AG09309 (cell line): ENCODE measurements at regions not wholly inside any gene's neighbourhood (a gene's known extent, or its start where the extent isn't known, plus 50 kb on each side); places are given as distances from the start of the nearest gene placed in this dataset.
"Not testable (repeated sequence)": the region's sequence is repeated elsewhere in the genome, so short reads cannot be mapped to it uniquely, and the experiment has no call there.

Source experiments
- DNase-seq: peaks from one replicate; pipeline ENCODE4 v3.0.0-alpha.2; 2010; ENCODE audit warnings: low read depth
- H3K4me3 ChIP-seq: 2 replicates; pipeline ENCODE4 v1.5.1; 2011; ENCODE audit warnings: mild to moderate bottlenecking, low read depth, low read length, moderate library complexity; ENCODE audit not compliant: control insufficient read depth
- CTCF ChIP-seq: IDR thresholded peaks from 2 replicates; pipeline ENCODE4 v1.5.1; 2011; ENCODE audit warnings: mild to moderate bottlenecking, low read depth, low read length, inconsistent platforms; ENCODE audit not compliant: insufficient read depth, control insufficient read depth; ENCODE audit errors: missing control alignments

- no peak for DNase-seq
- TF ChIP-seq CTCF = no peak
- H3K4me3 ChIP-seq = no peak overlapping the region
Measured at GRCh38 chr2:204395539-204395938, 149.7 kb upstream of the PARD3B start.

DNA sequence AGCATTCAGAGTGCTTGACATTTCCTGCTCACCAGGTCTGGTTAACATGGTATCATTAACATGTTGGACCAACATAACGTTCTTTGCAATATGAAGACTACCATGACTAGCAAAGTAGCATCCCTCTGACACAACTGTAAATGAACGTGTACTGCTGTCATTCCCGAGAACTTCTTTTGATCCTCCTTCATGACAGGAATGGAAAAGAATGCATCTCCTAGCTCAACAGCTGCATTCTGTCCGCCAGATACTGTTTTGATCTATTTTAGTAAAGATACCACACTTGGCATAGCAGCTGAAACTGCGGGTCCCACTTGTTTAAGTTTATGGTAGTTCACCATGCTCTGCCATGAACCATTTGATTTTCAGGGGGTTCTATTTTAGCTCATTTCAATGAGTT, 144.2 kb upstream of the PARD3B start:
- DNase-seq = no peak
- no peak overlapping the region for H3K4me3 ChIP-seq
- no peak for TF ChIP-seq CTCF

DNA sequence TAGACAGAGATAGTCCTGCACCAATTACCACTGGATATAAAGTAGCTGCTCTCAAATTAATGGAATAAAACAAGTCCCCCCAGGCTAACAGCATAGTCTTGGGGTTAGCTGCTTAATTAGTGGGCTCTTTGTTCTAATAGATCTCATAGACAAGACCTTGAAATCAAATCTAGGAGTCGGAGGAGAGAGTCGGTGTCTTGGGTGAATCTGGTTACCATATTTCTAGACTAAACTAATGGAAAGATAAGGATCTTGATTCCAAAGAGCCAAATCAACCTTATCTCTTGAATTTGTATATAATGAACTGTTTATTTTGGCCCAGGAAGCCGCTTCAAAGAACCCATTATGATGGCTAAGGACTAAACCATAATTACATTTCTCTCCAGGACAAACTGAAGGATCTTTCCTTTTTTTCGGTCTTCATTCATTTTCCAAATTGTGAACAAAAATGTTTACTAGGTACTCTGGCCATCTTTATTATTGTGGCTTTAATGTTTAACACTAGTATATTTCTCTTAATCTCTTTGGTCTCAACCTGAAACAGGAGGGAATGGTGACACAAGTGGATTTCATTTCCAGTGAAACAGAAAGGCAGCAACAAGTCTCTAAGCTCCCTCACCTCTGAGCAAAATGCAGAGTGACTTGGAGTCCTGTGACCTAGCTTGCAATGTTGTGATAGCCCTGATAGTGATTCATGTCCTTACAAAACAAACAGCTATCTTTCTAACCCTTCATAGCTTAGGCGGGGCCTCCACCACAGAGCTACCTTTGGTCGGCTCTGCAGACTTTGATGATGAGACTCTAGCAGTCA, 137.9 kb upstream of the PARD3B start:
- H3K4me3 ChIP-seq = no peak overlapping the region
- DNase-seq = no peak
- TF ChIP-seq CTCF = no peak

GRCh38 chr2:204412782-204413181, 132.5 kb upstream of the PARD3B start:
- DNase-seq, H3K4me3 ChIP-seq: not testable (repeated sequence)

DNA sequence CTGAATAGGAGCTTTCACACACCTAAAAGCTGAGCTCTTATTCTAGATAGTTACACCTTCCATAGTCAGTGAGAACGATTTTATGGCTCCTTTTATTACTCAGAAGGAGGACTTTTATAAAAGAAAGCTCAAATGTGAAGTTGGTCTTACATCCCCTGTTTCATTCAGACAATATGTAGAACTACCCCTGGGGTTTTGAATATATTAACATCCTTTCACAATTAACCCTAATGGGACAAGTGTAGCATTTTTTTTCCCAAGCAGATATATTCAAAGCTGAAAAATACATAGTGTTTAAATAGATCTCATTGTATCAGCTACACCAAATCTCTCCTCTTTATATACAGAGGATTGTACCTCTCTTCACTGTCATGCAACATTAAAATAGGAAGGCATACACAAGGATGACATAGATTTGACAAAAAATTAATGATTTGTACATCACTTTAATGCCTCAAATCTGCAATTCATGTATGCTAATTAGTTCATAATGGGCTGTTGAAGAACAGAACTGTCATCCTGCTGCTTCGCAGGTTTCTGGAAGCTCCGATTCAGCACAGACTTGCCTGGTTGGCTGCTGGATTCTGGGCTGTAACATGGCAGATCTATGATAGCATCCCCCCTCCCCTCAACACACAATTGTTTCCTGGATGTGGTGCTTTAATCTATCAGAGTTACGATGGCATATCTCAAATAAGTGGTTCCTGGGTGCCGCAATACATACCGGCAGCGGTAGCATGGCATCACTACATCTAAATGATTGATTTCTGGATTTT, 129.7 kb upstream of the PARD3B start:
- DNase-seq = no peak
- H3K4me3 ChIP-seq = no peak overlapping the region
- TF ChIP-seq CTCF = no peak

DNA sequence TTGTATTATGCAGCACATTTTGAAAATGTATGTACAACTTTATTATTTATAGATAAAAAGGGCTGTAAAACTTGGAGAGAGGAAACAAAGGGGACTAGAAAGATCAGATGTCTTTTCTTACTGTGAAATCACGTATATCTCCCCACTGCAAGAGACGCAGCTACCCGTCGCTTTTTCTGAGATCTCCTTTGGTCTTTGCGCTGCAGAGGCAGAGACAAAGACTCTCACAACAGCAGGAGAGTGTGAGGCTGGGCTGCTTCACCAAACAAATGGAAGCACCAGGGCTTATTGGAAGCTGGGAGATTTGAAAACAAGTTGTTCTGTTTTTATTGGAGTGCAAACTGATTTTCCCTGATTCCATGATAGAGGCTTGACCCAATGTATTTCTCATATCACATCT, 129.0 kb upstream of the PARD3B start:
- no peak for DNase-seq
- no peak for TF ChIP-seq CTCF

DNA sequence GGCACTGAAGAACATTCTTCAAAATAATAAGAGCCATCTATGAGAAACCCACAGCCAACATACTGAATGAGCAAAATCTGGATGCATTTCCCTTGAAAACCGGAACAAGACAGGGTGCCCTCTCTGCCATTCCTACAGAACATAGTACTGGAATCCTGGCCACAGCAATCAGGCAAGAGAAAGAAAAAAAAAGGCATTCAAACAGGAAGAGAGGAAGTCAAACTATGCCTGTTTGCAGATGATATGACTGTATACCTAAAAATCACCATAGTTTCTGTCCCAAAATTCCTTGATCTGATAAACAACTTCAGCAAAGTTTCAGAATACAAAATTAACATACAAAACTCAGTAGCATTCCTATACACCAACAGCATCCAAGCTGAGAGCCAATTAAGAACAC, 119.5 kb upstream of the PARD3B start:
- H3K4me3 ChIP-seq = no peak overlapping the region
- DNase-seq = no peak
- TF ChIP-seq CTCF = no peak

More for the DNA sequence above, 129.0 kb upstream of the PARD3B start:
- H3K4me3 ChIP-seq = no peak overlapping the region
